Esophagus muscularis mucosa (tissue), 4 donors: ENCODE measurements at regions not wholly inside any gene's neighbourhood (a gene's known extent, or its start where the extent isn't known, plus 50 kb on each side); places are given as distances from the start of the nearest gene placed in this dataset.

Source experiments
- DNase-seq: peaks from one replicate; pipeline ENCODE4 v3.0.0-alpha.2; 2017; ENCODE audit errors: extremely low spot score
- H3K27ac ChIP-seq, 4 donors: fragments of 200-600 bp; sonication (generic); replicated peaks in 1 of 4; 1 replicate in 3 of 4; 2 replicates in 1 of 4; pipeline ENCODE4 v1.5.1; 2016 to 2019; ENCODE audit warnings: mild to moderate bottlenecking in 1 of 4
- H3K27me3 ChIP-seq, 4 donors: fragments of 200-600 bp; sonication (generic); one replicate each; pipeline versions ENCODE4 v1.5.1 to v1.6.0; 2016 to 2019
- H3K36me3 ChIP-seq, 4 donors: fragments of 200-600 bp; sonication (generic); one replicate each; pipeline ENCODE4 v1.5.1; 2016 to 2019
- H3K4me1 ChIP-seq, 4 donors: fragments of 200-600 bp; sonication (generic); one replicate each; pipeline ENCODE4 v1.5.1; 2016 to 2019
- H3K4me3 ChIP-seq, 4 donors: fragments of 200-600 bp; sonication (generic); 1 replicate in 2 of 4; 2 replicates in 2 of 4; pipeline ENCODE4 v1.5.1; 2016 to 2019; ENCODE audit warnings: mild to moderate bottlenecking in 4 of 4, moderate library complexity in 1 of 4
- H3K9me3 ChIP-seq, 4 donors: fragments of 200-600 bp; sonication (generic); 1 replicate in 3 of 4; 2 replicates in 1 of 4; pipeline ENCODE4 v1.5.1; 2016 to 2019
- EP300 ChIP-seq: sonication (generic); formaldehyde crosslinking; IDR thresholded peaks from one replicate; pipeline ENCODE4 v1.6.1; 2017; ENCODE audit warnings: antibody characterized with exemption
- POLR2A ChIP-seq: fragments of 450-650 bp; IDR thresholded peaks from one replicate; pipeline ENCODE4 v1.6.1; 2017; ENCODE audit warnings: antibody characterized with exemption, moderate library complexity, mild to moderate bottlenecking, low read depth
- POLR2AphosphoS5 ChIP-seq, 2 donors: sonication (generic); formaldehyde crosslinking; IDR thresholded peaks; one replicate each; pipeline ENCODE4 v1.6.1; 2017; ENCODE audit warnings: antibody characterized with exemption in 2 of 2
- WGBS: methylation state at CpG from one replicate; pipeline ENCODE4 v1.1.5; 2018; 5-methylcytosine and 5-hydroxymethylcytosine counted together
- intact Hi-C: fragments of 100-400 bp; cut with DNase I; formaldehyde crosslinking; loops from one replicate; pipeline ENCODE4 v1.15.1; 2023
- TF ChIP-seq, protein P1 (sequence below), 3 experiments: fragments of 200-600 bp in 2 of 3; fragments of 450-650 bp in 1 of 3; sonication (generic) in 2 of 3; IDR thresholded peaks; one replicate each; pipeline ENCODE4 v1.5.1; 2017 to 2019; ENCODE audit warnings: antibody characterized with exemption in 3 of 3, mild to moderate bottlenecking in 2 of 3, moderate library complexity in 1 of 3

- intact Hi-C loops, result no loop called here
- WGBS, result 76% methylated on average over 4 of the region's 4 CpGs
- Histone ChIP-seq H3K9me3 (no peaks in the 10 kb centered on the region), H3K27me3 (peaks cover 0 to 18% (median 0%) of the 10 kb centered on the region in 4 donors), H3K4me3 (no peak overlapping the region), H3K36me3 (no peaks in the 10 kb centered on the region), H3K4me1 (no peaks in the 10 kb centered on the region), H3K27ac (no peak overlapping the region)
- TF ChIP-seq, protein P1, sequence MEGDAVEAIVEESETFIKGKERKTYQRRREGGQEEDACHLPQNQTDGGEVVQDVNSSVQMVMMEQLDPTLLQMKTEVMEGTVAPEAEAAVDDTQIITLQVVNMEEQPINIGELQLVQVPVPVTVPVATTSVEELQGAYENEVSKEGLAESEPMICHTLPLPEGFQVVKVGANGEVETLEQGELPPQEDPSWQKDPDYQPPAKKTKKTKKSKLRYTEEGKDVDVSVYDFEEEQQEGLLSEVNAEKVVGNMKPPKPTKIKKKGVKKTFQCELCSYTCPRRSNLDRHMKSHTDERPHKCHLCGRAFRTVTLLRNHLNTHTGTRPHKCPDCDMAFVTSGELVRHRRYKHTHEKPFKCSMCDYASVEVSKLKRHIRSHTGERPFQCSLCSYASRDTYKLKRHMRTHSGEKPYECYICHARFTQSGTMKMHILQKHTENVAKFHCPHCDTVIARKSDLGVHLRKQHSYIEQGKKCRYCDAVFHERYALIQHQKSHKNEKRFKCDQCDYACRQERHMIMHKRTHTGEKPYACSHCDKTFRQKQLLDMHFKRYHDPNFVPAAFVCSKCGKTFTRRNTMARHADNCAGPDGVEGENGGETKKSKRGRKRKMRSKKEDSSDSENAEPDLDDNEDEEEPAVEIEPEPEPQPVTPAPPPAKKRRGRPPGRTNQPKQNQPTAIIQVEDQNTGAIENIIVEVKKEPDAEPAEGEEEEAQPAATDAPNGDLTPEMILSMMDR (IDR thresholded peaks at IDR 0.05), result no peak
- TF ChIP-seq POLR2AphosphoS5 (IDR thresholded peaks at IDR 0.05), result no peak
- TF ChIP-seq EP300, result no peak
- no peak for TF ChIP-seq POLR2A
- DNase-seq, result no peak
Observed at GRCh38 chr10:2144584-2144983, 407.3 kb upstream of the ADARB2 start.

- peaks cover 0 to 18% (median 0%) of the 10 kb centered on the region in 4 donors for H3K27me3 ChIP-seq
- WGBS, result 65% methylated on average over 16 of the region's 16 CpGs
- intact Hi-C loops, result no loop called here
- no peaks in the 10 kb centered on the region for H3K4me1 ChIP-seq
- TF ChIP-seq, protein P1 (IDR thresholded peaks at IDR 0.05), result no peak
- no peak for TF ChIP-seq POLR2AphosphoS5 (IDR thresholded peaks at IDR 0.05)
- no peak for TF ChIP-seq EP300
- no peak for TF ChIP-seq POLR2A
- no peaks in the 10 kb centered on the region for H3K36me3 ChIP-seq
- no peaks in the 10 kb centered on the region for H3K9me3 ChIP-seq
- H3K4me3 ChIP-seq, result no peak overlapping the region
- no peak for DNase-seq
- H3K27ac ChIP-seq, result no peak overlapping the region
Observed at GRCh38 chr10:2143213-2143835, 406.0 kb upstream of the ADARB2 start.

- DNase-seq, result no peak
Observed at GRCh38 chr10:2139746-2140145, 402.4 kb upstream of the ADARB2 start.

DNA sequence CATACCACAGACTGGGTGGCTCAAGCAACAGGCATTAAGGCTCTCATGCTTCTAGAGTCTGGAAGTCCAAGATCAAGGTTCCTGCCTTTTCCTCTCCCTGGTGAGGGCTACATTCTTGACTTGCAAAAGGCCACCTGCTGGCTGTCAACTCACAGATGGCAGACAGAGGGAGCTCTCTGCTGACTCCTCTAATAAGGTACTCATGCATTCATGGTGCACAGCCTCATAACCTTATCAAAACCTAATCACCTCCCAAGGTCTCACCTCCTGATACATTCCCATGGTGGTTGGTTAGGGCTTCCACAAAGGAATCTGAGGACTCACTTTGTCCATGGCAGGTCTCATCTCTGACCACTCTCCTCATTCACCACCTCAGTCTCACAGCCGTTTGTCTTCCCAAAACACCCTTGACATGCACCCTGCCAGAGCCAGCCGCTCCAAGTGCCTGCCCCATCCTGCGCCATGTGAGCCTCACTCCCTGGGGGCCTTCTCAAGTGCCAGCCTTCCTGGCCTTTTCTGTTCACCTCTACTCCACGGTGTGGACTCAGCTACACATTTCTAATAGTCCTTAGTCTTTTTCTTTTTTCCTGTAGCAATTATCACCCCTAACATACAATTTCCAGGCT, 400.3 kb upstream of the ADARB2 start:
- H3K9me3 ChIP-seq, result no peaks in the 10 kb centered on the region
- H3K27ac ChIP-seq, result no peak overlapping the region
- H3K4me3 ChIP-seq, result no peak overlapping the region
- DNase-seq, result no peak
- TF ChIP-seq POLR2A, result no peak
- TF ChIP-seq, protein P1 (IDR thresholded peaks at IDR 0.05), result no peak
- no peak for TF ChIP-seq POLR2AphosphoS5 (IDR thresholded peaks at IDR 0.05)
- TF ChIP-seq EP300, result no peak
- no peaks in the 10 kb centered on the region for H3K27me3 ChIP-seq
- intact Hi-C loops, result no loop called here
- no peaks in the 10 kb centered on the region for H3K36me3 ChIP-seq
- no peaks in the 10 kb centered on the region for H3K4me1 ChIP-seq
- WGBS, result 83% methylated on average over 4 of the region's 4 CpGs

More at GRCh38 chr10:2139746-2140145, 402.4 kb upstream of the ADARB2 start:
- no peak overlapping the region for H3K4me3 ChIP-seq
- no peaks in the 10 kb centered on the region for H3K9me3 ChIP-seq
- no peaks in the 10 kb centered on the region for H3K4me1 ChIP-seq
- H3K36me3 ChIP-seq, result no peaks in the 10 kb centered on the region
- H3K27me3 ChIP-seq, result no peaks in the 10 kb centered on the region
- intact Hi-C loops, result no loop called here
- no peak overlapping the region for H3K27ac ChIP-seq
- 14% methylated on average over 1 of the region's 1 CpG for WGBS
- TF ChIP-seq POLR2A (no peak), EP300 (no peak), POLR2AphosphoS5 (IDR thresholded peaks at IDR 0.05) (no peak)

DNA sequence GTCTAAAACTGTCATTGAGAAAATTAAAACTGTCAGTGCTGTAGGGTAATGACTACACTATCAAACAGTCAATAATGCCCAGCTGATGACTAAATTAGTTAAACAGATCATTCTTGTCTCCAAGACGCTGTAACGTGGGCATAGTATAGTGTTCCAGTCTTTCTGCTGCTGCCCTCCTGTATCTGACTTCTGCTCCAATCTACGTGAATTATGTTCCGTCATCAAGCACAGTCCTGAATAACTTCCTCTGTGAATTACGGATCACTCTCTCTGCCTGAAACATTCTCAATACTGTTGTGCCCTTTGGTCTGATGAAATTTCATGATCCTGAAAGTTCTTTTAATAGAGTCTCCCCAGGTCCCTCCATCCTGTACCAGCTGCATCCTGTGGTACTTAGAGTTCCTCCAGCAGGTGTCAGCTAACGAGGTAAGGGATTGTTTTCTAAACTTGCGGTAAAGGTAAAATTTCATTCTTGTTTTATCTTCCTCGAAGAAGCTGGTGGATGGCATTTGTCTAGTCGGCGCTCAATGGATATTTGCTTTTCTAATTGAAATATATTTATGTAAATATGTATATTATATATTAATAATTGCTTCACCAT, 393.5 kb upstream of the ADARB2 start:
- H3K27me3 ChIP-seq, result no peaks in the 10 kb centered on the region
- TF ChIP-seq, protein P1 (IDR thresholded peaks at IDR 0.05), result no peak
- TF ChIP-seq EP300 (no peak), POLR2A (no peak)
- no peaks in the 10 kb centered on the region for H3K4me1 ChIP-seq
- no peaks in the 10 kb centered on the region for H3K9me3 ChIP-seq
- no peak overlapping the region for H3K27ac ChIP-seq
- intact Hi-C loops, result no loop called here
- 75% methylated on average over 10 of the region's 10 CpGs for WGBS
- no peak for DNase-seq
- H3K36me3 ChIP-seq, result no peaks in the 10 kb centered on the region
- no peak overlapping the region for H3K4me3 ChIP-seq
